CD8-positive, alpha-beta memory T cell (primary cell): ENCODE measurements at regions not wholly inside any gene's neighbourhood (a gene's known extent, or its start where the extent isn't known, plus 50 kb on each side); places are given as distances from the start of the nearest gene placed in this dataset.
"Not testable (repeated sequence)": the region's sequence is repeated elsewhere in the genome, so short reads cannot be mapped to it uniquely, and the experiment has no call there.

Experiments used
- CTCF ChIA-PET: fragments of 350-600 bp; sonication (Branson Sonifier 250); formaldehyde crosslinking; loops from one replicate; lab custom pipeline; 2021; ENCODE audit warnings: antibody characterized with exemption; lab: Charles Lee
- POLR2A ChIA-PET: fragments of 350-600 bp; sonication (Branson Sonifier 250); formaldehyde crosslinking; loops from one replicate; lab custom pipeline; 2021; ENCODE audit warnings: antibody characterized with exemption; lab: Charles Lee
- DNase-seq, 5 donors: peaks; one replicate each; pipeline versions ENCODE4 v3.0.0 to v3.0.0-alpha.2; 2020 to 2022; ENCODE audit warnings: mixed read lengths in 1 of 5
- H3K27ac ChIP-seq: one replicate; pipeline ENCODE4 v1.7.0; 2013; ENCODE audit warnings: low read depth, mild to moderate bottlenecking, low read length, moderate library complexity
- H3K27me3 ChIP-seq: 2 replicates; pipeline ENCODE4 v1.7.0; 2013; ENCODE audit warnings: low read length, mild to moderate bottlenecking; ENCODE audit not compliant: insufficient read depth, poor library complexity, severe bottlenecking
- H3K36me3 ChIP-seq: 2 replicates; pipeline ENCODE4 v1.7.0; 2013; ENCODE audit warnings: mild to moderate bottlenecking, low read length, moderate library complexity; ENCODE audit not compliant: insufficient read depth
- H3K4me1 ChIP-seq: 2 replicates; pipeline ENCODE4 v1.7.0; 2013; ENCODE audit warnings: mild to moderate bottlenecking, low read length, moderate library complexity; ENCODE audit not compliant: insufficient read depth
- H3K4me3 ChIP-seq: 2 replicates; pipeline ENCODE4 v1.7.0; 2013; ENCODE audit warnings: mild to moderate bottlenecking, low read length
- H3K9me3 ChIP-seq: 2 replicates; pipeline ENCODE4 v1.7.0; 2013; ENCODE audit warnings: mild to moderate bottlenecking, low read length
- H3K27ac Mint-ChIP-seq, 8 donors: one replicate each; pipeline ENCODE4 v1.8.0; 2020 to 2021; ENCODE audit warnings: mixed read lengths in 8 of 8, mild to moderate bottlenecking in 6 of 8, inconsistent platforms in 3 of 8, moderate library complexity in 3 of 8
- H3K27me3 Mint-ChIP-seq, 2 donors: one replicate each; pipeline ENCODE4 v1.8.0; 2020 to 2021; ENCODE audit warnings: mixed read lengths in 2 of 2, mild to moderate bottlenecking in 1 of 2, moderate library complexity in 1 of 2
- H3K36me3 Mint-ChIP-seq, 3 donors: one replicate each; pipeline ENCODE4 v1.8.0; 2020 to 2021; ENCODE audit warnings: mixed read lengths in 3 of 3, inconsistent platforms in 1 of 3, mild to moderate bottlenecking in 1 of 3
- H3K4me1 Mint-ChIP-seq, 3 donors: one replicate each; pipeline ENCODE4 v1.8.0; 2020 to 2021; ENCODE audit warnings: mixed read lengths in 3 of 3, inconsistent platforms in 1 of 3, mild to moderate bottlenecking in 1 of 3
- H3K4me3 Mint-ChIP-seq, 7 donors: one replicate each; pipeline ENCODE4 v1.8.0; 2020 to 2021; ENCODE audit warnings: mixed read lengths in 7 of 7, mild to moderate bottlenecking in 6 of 7, moderate library complexity in 4 of 7, inconsistent platforms in 2 of 7
- H3K9me3 Mint-ChIP-seq, 5 donors: one replicate each; pipeline ENCODE4 v1.8.0; 2020 to 2022; ENCODE audit warnings: mixed read lengths in 5 of 5, mild to moderate bottlenecking in 3 of 5, moderate library complexity in 2 of 5, inconsistent platforms in 1 of 5

DNA sequence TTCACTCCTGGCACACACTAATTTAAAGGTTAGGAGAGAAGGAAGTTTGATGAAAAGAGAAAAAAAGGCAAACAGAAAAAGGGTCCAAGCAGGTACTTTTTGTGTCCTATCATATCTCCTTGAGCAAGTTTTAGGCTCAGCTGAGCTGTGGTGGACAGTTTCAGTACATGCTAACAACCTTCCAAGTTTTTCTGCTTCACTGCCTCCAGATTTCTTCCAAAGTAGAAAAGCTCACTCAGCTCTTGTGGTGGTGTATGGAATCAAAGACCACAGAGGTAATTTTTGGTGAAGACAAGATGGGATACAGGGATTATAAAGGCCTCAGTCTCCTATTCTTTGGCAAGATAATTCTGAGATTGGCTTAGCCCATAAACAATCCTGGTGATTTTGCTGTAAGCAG is 921.8 kb downstream of the NR2F1-AS1 start:
- Mint-ChIP-seq H3K27ac (no peak overlapping the region), H3K27me3 (no peaks in the 10 kb centered on the region), H3K4me1 (no peaks in the 10 kb centered on the region), H3K36me3 (no peaks in the 10 kb centered on the region), H3K4me3 (no peak overlapping the region), H3K9me3 (peaks cover 0 to 12% (median 6%) of the 10 kb centered on the region in 5 donors)
- Histone ChIP-seq H3K4me3 (no peak overlapping the region), H3K4me1 (no peaks in the 10 kb centered on the region), H3K27ac (no peak overlapping the region), H3K9me3 (no peaks in the 10 kb centered on the region), H3K36me3 (no peaks in the 10 kb centered on the region), H3K27me3 (no peaks in the 10 kb centered on the region)
- DNase-seq: no peak
- CTCF ChIA-PET: no interaction called here
- POLR2A ChIA-PET: no interaction called here

DNA sequence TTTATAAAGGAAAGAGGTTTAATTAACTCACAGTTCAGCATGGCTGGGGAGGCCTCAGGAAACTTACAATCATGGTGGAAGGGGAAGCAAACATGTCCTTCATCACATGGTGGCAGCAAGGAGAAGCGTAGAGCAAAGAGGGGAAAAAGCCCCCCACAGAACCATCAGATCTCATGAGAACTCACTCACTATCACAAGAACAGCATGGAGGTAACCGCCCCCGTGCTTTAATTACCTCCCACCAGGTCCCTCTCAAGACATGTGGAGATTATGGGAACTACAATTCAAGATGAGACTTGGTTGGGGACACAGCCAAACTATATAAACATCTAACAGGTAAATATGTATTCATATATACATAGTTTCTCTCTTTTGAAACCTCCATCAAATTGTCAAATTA is 926.4 kb downstream of the NR2F1-AS1 start:
- H3K4me1 Mint-ChIP-seq, H3K27me3 ChIP-seq, POLR2A ChIA-PET, DNase-seq, CTCF ChIA-PET, H3K9me3 ChIP-seq, H3K27ac Mint-ChIP-seq, H3K4me3 Mint-ChIP-seq, H3K36me3 ChIP-seq, H3K27me3 Mint-ChIP-seq, H3K4me3 ChIP-seq, H3K27ac ChIP-seq, H3K36me3 Mint-ChIP-seq, H3K4me1 ChIP-seq: not testable (repeated sequence)
- H3K9me3 Mint-ChIP-seq: peaks cover 0 to 13% (median 4%) of the 10 kb centered on the region in 5 donors

DNA sequence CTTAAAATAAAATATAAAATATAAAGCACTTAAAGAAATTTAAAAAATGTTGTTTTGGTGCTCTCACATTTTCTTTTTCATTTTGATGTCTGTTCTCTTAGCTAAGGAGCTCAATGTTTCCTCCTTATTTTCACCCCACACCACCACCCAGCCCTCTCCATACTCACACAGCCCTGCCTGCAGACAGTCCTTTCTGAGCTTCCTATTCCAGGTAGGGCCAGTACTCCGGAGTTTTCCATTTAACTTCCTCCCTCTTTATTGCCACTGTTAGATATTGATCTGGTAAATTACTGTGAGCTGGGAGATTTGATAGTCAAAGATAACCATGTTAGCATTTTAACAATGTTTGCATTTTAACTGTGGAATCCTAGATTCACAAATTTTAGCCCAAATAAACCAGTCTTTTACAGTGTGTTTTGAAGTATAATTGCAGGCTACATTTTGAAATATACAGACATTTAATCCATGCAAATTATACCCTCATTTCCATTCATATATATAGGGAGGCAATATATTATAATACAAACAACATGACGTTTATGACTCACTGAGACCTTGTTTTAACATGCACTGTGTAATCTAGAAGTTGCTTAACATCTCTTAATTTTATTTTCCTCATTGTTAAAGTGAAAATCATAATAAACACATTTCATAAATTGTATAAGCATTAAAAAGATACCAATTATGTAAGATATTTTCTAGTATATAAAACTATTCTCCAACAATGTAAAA is 927.1 kb downstream of the NR2F1-AS1 start:
- H3K4me3 Mint-ChIP-seq: no peak overlapping the region
- Histone ChIP-seq H3K9me3 (no peaks in the 10 kb centered on the region), H3K4me1 (no peaks in the 10 kb centered on the region), H3K36me3 (no peaks in the 10 kb centered on the region), H3K27me3 (no peaks in the 10 kb centered on the region), H3K4me3 (no peak overlapping the region), H3K27ac (no peak overlapping the region)
- ChIA-PET POLR2A (no interaction called here), CTCF (no interaction called here)
- no peak for DNase-seq
- no peaks in the 10 kb centered on the region for H3K4me1 Mint-ChIP-seq
- no peaks in the 10 kb centered on the region for H3K27me3 Mint-ChIP-seq
- no peak overlapping the region for H3K27ac Mint-ChIP-seq
- H3K36me3 Mint-ChIP-seq: no peaks in the 10 kb centered on the region
- H3K9me3 Mint-ChIP-seq: peaks cover 0 to 13% (median 2%) of the 10 kb centered on the region in 5 donors

DNA sequence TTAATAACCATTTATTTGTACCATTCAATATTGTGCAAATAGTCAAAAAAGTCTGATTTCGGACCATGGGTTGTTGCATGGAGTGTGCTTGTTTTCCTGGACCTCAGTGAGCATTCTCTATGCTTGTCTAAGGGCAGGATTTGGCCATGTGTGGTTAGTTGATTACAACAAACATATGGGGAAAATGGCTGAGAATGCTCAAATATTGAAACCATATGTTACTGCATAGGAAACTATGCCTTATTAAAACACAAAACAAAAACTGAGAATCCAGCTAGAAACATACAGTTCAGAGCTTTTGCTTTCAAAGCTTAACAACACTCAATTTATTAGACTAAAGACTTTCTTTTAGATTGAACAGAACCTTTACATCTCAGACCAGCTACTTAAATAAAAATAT is 928.3 kb downstream of the NR2F1-AS1 start:
- H3K36me3 ChIP-seq: no peaks in the 10 kb centered on the region
- H3K4me3 Mint-ChIP-seq: no peak overlapping the region

DNA sequence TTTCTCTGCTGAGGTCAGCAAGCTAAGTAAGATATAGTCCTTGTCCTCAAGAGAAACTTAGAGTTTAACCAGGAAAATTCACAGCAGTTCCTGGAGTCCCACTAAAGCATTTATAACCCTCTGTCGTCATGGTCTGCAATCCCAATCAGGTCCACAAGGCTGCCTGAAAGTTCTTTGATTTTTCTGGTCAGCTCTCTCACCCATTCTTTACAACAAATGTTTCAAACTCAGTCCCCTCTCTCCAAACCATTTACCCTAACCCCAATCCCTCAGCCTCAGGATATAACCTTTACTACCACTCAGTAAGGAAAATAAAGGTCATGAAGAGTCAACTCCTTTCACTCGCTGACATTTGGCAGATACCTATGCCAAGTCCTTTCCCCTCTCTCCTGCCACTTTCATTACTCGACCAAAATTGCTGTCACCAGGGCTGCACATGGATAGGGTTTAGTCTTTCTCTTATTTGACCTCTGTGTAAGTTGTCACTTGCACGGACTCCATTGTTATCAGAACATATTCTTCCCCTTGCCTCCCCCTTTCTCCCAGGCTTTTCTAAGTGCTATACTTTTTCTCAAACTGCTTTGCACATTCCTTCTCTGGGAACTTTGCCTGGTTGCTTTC is 936.6 kb downstream of the NR2F1-AS1 start:
- peaks cover 0 to 13% (median 2%) of the 10 kb centered on the region in 5 donors for H3K9me3 Mint-ChIP-seq
- H3K27me3 Mint-ChIP-seq: no peaks in the 10 kb centered on the region
- no peaks in the 10 kb centered on the region for H3K4me1 ChIP-seq
- ChIA-PET CTCF (no interaction called here), POLR2A (no interaction called here)
- no peaks in the 10 kb centered on the region for H3K36me3 Mint-ChIP-seq
- DNase-seq: no peak
- no peaks in the 10 kb centered on the region for H3K4me1 Mint-ChIP-seq
- H3K4me3 Mint-ChIP-seq: no peak overlapping the region
- H3K36me3 ChIP-seq: no peaks in the 10 kb centered on the region
- H3K4me3 ChIP-seq: no peak overlapping the region
- H3K27ac Mint-ChIP-seq: no peak overlapping the region
- no peak overlapping the region for H3K27ac ChIP-seq
- H3K9me3 ChIP-seq: no peaks in the 10 kb centered on the region
- H3K27me3 ChIP-seq: no peaks in the 10 kb centered on the region

More for the DNA sequence above, 928.3 kb downstream of the NR2F1-AS1 start:
- H3K27ac Mint-ChIP-seq: no peak overlapping the region
- H3K27me3 ChIP-seq: no peaks in the 10 kb centered on the region
- no peak overlapping the region for H3K27ac ChIP-seq
- H3K36me3 Mint-ChIP-seq: no peaks in the 10 kb centered on the region
- no peaks in the 10 kb centered on the region for H3K27me3 Mint-ChIP-seq
- DNase-seq: no peak
- H3K4me1 Mint-ChIP-seq: no peaks in the 10 kb centered on the region
- peaks cover 0 to 10% (median 0%) of the 10 kb centered on the region in 5 donors for H3K9me3 Mint-ChIP-seq
- H3K9me3 ChIP-seq: no peaks in the 10 kb centered on the region
- H3K4me1 ChIP-seq: no peaks in the 10 kb centered on the region
- POLR2A ChIA-PET: no interaction called here
- CTCF ChIA-PET: no interaction called here
- H3K4me3 ChIP-seq: no peak overlapping the region

DNA sequence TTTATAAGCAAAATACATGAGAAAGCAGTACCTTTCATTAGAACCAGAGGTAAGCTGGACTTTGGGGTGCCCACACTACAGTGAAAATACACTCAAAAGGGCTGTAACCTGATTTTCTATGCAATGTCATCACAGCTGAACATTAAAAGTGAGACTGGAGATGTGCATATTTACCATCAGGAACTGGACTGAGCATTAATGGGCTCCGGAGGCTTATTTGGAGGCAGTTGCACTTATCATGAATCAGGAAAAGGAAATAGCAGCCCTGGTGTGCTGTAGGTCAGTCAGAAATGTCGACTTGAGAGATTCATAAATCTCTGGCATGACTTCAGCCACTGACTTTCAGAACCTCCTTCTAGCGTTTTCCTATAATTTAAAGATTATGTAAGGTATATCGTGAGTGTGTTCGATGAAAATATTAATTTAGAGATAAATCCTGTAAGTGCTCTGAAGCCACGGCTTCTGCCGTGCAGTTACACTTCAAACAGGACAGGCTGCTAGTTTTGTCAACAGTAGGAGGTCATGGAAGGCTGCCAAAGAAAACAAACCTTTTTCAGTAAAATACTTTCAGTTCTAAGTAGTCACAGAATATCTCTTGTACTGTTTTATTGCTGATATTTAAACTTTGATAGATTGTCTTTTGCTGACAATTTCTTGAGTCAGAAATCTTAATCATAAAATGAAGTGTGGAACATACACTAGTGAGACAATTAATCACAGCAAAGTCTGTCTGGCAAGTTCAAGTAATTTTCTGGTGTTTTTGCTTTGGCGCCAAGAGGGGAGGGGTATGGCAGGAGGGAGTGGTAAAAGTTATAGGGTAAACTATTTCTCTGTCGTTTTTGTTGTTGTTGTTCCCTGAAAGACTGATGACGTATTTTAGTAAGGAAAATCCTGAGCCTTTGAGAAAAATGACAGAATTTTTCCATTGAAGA is 939.7 kb downstream of the NR2F1-AS1 start:
- Histone ChIP-seq H3K27me3 (no peaks in the 10 kb centered on the region), H3K4me1 (no peaks in the 10 kb centered on the region), H3K4me3 (no peak overlapping the region), H3K36me3 (no peaks in the 10 kb centered on the region), H3K9me3 (no peaks in the 10 kb centered on the region), H3K27ac (no peak overlapping the region)
- Mint-ChIP-seq H3K9me3 (peaks cover 0 to 9% (median 0%) of the 10 kb centered on the region in 5 donors), H3K27me3 (no peaks in the 10 kb centered on the region), H3K27ac (no peak overlapping the region), H3K4me1 (no peaks in the 10 kb centered on the region), H3K36me3 (no peaks in the 10 kb centered on the region), H3K4me3 (no peak overlapping the region)
- POLR2A ChIA-PET: no interaction called here
- CTCF ChIA-PET: no interaction called here
- no peak for DNase-seq

DNA sequence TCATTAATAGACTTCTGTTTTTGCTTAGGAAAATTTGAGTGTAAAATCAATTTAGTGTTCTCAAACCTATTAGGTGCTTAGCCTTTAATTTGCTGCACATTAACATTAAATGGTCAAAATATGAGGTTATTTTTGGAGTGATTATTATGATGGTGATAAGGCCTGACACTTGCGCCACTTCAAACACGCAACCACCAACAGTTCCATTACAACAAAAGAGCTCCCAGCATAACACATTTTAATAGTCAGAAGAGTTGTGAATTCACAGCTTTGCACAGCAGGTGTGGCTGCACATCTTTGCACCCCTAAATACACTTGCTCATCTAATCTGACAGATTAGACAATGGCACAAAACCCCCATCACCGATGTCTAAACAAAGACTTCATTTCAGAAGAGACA is 940.7 kb downstream of the NR2F1-AS1 start:
- ChIA-PET POLR2A (no interaction called here), CTCF (no interaction called here)
- H3K9me3 Mint-ChIP-seq: peaks cover 0 to 8% (median 0%) of the 10 kb centered on the region in 5 donors
- Histone ChIP-seq H3K4me1 (no peaks in the 10 kb centered on the region), H3K9me3 (no peaks in the 10 kb centered on the region), H3K27me3 (no peaks in the 10 kb centered on the region), H3K4me3 (no peak overlapping the region), H3K36me3 (no peaks in the 10 kb centered on the region), H3K27ac (no peak overlapping the region)
- no peak overlapping the region for H3K27ac Mint-ChIP-seq
- no peaks in the 10 kb centered on the region for H3K36me3 Mint-ChIP-seq
- H3K4me3 Mint-ChIP-seq: no peak overlapping the region
- H3K4me1 Mint-ChIP-seq: no peaks in the 10 kb centered on the region
- no peak for DNase-seq
- no peaks in the 10 kb centered on the region for H3K27me3 Mint-ChIP-seq

DNA sequence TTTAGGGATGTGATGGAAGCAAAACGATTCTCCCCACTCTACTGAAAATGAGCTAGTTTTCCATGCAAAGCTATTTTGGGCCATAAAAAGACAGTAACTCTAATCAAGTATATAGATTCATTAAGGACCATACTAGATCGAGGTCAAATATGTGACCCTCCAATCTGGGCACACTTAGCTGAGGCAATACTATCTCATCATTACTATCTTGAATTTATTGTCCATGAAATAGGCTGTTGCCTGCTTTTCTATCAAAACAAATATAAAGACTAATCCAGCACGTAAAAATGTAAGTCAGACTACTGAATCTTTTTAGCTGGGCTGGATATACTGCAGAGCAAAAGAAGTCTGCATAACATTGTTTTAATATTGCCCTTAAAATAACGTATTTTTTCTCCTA is 943.1 kb downstream of the NR2F1-AS1 start:
- no peak overlapping the region for H3K4me3 Mint-ChIP-seq
- POLR2A ChIA-PET: no interaction called here
- H3K27me3 Mint-ChIP-seq: no peaks in the 10 kb centered on the region

More for the DNA sequence above, 943.1 kb downstream of the NR2F1-AS1 start:
- Mint-ChIP-seq H3K4me1 (no peaks in the 10 kb centered on the region), H3K27ac (no peak overlapping the region), H3K9me3 (peaks cover 0 to 6% (median 0%) of the 10 kb centered on the region in 5 donors), H3K36me3 (no peaks in the 10 kb centered on the region)
- no peak for DNase-seq
- H3K27ac ChIP-seq: no peak overlapping the region
- H3K9me3 ChIP-seq: no peaks in the 10 kb centered on the region
- no peak overlapping the region for H3K4me3 ChIP-seq
- no peaks in the 10 kb centered on the region for H3K4me1 ChIP-seq
- no peaks in the 10 kb centered on the region for H3K27me3 ChIP-seq
- no peaks in the 10 kb centered on the region for H3K36me3 ChIP-seq
- CTCF ChIA-PET: no interaction called here
